Thymus (tissue), 11 donors: ENCODE measurements at regions not wholly inside any gene's neighbourhood (a gene's known extent, or its start where the extent isn't known, plus 50 kb on each side); places are given as distances from the start of the nearest gene placed in this dataset.

Source experiments
- DNase-seq, 9 donors: peaks; one replicate each; pipeline ENCODE4 v3.0.0-alpha.2; 2013; ENCODE audit warnings: low spot score in 9 of 9, low read depth in 6 of 9, missing footprints in 1 of 9
- H3K27ac ChIP-seq, 2 donors: one replicate each; pipeline ENCODE4 v1.5.1; 2013; ENCODE audit warnings: control low read depth in 1 of 2, low read depth in 1 of 2, low read length in 1 of 2, mild to moderate bottlenecking in 1 of 2, moderate library complexity in 1 of 2
- H3K27me3 ChIP-seq, 2 donors: one replicate each; pipeline ENCODE4 v1.5.1; 2013; ENCODE audit warnings: low read length in 1 of 2; ENCODE audit not compliant: control insufficient read depth in 2 of 2, insufficient read depth in 1 of 2
- H3K36me3 ChIP-seq, 2 donors: one replicate each; pipeline ENCODE4 v1.5.1; 2013; ENCODE audit warnings: low read length in 1 of 2, mild to moderate bottlenecking in 1 of 2, moderate library complexity in 1 of 2; ENCODE audit not compliant: control insufficient read depth in 2 of 2, insufficient read depth in 2 of 2
- H3K4me1 ChIP-seq, 2 donors: one replicate each; pipeline ENCODE4 v1.5.1; 2013; ENCODE audit warnings: low read length in 2 of 2; ENCODE audit not compliant: control insufficient read depth in 2 of 2, insufficient read depth in 2 of 2
- H3K4me3 ChIP-seq, 2 donors: one replicate each; pipeline ENCODE4 v1.5.1; 2013; ENCODE audit warnings: low read length in 2 of 2, control low read depth in 1 of 2, mild to moderate bottlenecking in 1 of 2
- H3K9me3 ChIP-seq, 2 donors: one replicate each; pipeline ENCODE4 v1.5.1; 2013; ENCODE audit warnings: low read length in 1 of 2, mild to moderate bottlenecking in 1 of 2; ENCODE audit not compliant: control insufficient read depth in 2 of 2, insufficient read depth in 1 of 2
- WGBS: extraction: QIAGEN DNeasy Blood & Tissue Kit; methylation state at CpG from one replicate; pipeline ENCODE4 v1.1.7; 2013; 5-methylcytosine and 5-hydroxymethylcytosine counted together
- donor health status: healthy.

DNA sequence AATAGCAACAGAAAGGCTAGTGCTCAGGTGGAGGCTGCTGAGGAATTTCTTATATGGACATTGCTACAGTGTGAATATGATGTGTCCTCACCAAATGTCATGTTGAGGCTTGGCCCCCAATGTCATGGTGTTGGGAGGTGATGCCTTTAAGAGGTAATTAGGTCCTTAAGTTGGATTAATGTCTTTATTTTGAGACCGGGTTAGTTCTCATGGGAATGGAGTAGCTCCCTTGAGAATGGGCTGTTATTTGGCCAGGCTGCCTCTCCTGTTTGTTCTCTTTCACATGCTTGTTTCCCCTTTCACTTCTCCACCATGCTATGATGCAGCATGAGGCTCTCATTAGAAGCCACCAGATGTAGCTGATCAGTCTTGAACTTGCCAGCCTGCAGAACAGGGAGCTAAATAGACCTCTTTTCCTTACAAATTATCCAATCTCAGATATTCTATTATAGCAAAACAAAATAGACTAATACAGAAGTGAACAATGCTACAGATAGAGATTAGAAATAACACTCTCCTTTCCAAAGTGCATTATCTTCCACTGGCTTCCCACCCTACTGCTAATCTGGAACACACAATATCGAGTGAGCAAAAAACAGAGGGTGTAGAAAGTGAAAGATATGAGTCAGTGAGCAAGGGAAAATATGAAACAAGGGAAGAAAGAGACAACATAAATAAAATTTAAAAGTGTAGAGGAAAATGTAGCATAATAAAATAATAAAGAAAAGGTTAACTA is 160.2 kb downstream of the NTMT2 start:
- Histone ChIP-seq H3K4me1 (no peaks in the 10 kb centered on the region), H3K27me3 (no peaks in the 10 kb centered on the region), H3K4me3 (no peak overlapping the region), H3K36me3 (no peaks in the 10 kb centered on the region), H3K9me3 (no peaks in the 10 kb centered on the region), H3K27ac (no peak overlapping the region)
- WGBS, result 84% methylated on average over 2 of the region's 2 CpGs
- DNase-seq, result no peak

GRCh38 chr1:170306513-170306910 is 160.8 kb downstream of the NTMT2 start:
- no peak for DNase-seq
- Histone ChIP-seq H3K9me3 (no peaks in the 10 kb centered on the region), H3K36me3 (no peaks in the 10 kb centered on the region)

DNA sequence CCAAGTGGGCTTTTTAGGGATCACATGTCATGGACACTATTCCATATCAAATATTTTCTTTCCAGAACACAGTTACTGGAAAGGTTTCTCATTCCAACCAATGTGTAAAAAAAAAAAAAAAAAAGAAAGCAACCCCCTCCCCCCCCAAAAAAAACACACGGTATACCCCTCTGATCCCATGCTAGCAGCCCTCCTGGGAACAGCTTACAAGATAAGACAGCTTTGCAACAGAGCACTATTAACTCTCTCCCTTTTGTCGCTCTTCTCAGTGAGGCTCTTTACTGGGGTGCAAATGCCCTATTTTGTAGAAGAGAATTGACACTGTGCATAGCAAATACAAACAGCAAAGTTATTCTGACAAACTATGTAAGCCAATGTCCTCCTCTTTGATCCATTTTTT is 161.2 kb downstream of the NTMT2 start:
- H3K36me3 ChIP-seq, result no peaks in the 10 kb centered on the region
- no peaks in the 10 kb centered on the region for H3K9me3 ChIP-seq
- H3K27me3 ChIP-seq, result no peaks in the 10 kb centered on the region
- WGBS, result 68% methylated on average over 2 of the region's 2 CpGs
- no peak overlapping the region for H3K4me3 ChIP-seq
- no peak overlapping the region for H3K27ac ChIP-seq
- no peak for DNase-seq
- H3K4me1 ChIP-seq, result no peaks in the 10 kb centered on the region

More at GRCh38 chr1:170306513-170306910, 160.8 kb downstream of the NTMT2 start:
- no peaks in the 10 kb centered on the region for H3K27me3 ChIP-seq
- H3K27ac ChIP-seq, result no peak overlapping the region
- no peak overlapping the region for H3K4me3 ChIP-seq
- H3K4me1 ChIP-seq, result no peaks in the 10 kb centered on the region

DNA sequence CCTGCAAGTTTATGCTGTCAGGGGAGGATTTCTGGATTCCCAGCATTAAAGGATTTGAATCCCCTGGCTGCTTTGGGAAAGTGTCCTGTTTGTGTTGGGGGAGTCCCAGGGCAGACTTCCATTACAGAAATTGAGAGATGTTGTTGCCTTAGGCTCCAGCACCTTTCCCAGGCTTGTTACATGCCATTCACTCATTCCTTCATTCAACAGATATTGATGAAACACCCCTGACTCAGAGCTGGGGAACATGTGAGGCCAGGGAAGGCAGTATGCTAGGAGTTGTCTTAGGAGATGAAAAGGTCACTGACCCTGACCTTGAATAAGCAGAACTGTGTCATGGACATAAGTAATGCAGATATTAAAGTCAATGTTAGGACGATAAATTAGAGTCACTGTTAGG is 161.7 kb downstream of the NTMT2 start:
- H3K4me1 ChIP-seq, result no peaks in the 10 kb centered on the region
- H3K27ac ChIP-seq, result no peak overlapping the region
- WGBS, result 97% methylated on average over 1 of the region's 1 CpG
- no peak overlapping the region for H3K4me3 ChIP-seq
- H3K36me3 ChIP-seq, result no peaks in the 10 kb centered on the region
- no peaks in the 10 kb centered on the region for H3K9me3 ChIP-seq
- no peak for DNase-seq
- no peaks in the 10 kb centered on the region for H3K27me3 ChIP-seq

- Histone ChIP-seq H3K4me1 (no peaks in the 10 kb centered on the region), H3K9me3 (no peaks in the 10 kb centered on the region), H3K27me3 (no peaks in the 10 kb centered on the region), H3K27ac (no peak overlapping the region), H3K36me3 (no peaks in the 10 kb centered on the region), H3K4me3 (no peak overlapping the region)
- no peak for DNase-seq
- WGBS, result 93% methylated on average over 10 of the region's 10 CpGs
Measured at GRCh38 chr1:170309389-170310013, 163.7 kb downstream of the NTMT2 start.

GRCh38 chr1:170310014-170310405 is 164.3 kb downstream of the NTMT2 start:
- no peak overlapping the region for H3K27ac ChIP-seq
- H3K36me3 ChIP-seq, result no peaks in the 10 kb centered on the region
- H3K9me3 ChIP-seq, result no peaks in the 10 kb centered on the region
- no peak overlapping the region for H3K4me3 ChIP-seq
- no peaks in the 10 kb centered on the region for H3K27me3 ChIP-seq
- H3K4me1 ChIP-seq, result no peaks in the 10 kb centered on the region
- WGBS, result 93% methylated on average over 1 of the region's 1 CpG
- no peak for DNase-seq

GRCh38 chr1:170310951-170311350 is 165.2 kb downstream of the NTMT2 start:
- no peak for DNase-seq
- no peaks in the 10 kb centered on the region for H3K27me3 ChIP-seq

DNA sequence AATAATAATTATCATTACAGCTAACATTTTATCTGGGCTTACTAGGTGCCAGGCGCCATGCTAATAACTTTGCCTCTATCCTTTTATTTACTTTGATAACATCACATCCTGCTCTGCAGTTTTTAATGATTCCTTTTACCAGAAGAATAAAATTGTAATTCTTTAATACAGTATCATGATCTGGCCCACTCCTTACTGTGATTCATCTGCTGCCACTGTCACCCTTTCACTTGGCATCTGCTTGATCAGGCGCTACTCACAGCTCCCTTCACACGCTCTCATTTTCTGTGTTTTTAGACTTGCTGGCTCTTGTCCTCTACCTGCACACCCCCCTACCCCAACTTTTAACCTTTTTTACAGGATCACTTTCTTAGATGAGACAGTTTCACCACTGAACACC is 167.5 kb downstream of the NTMT2 start:
- DNase-seq, result no peak
- no peaks in the 10 kb centered on the region for H3K4me1 ChIP-seq
- H3K27ac ChIP-seq, result no peak overlapping the region
- H3K9me3 ChIP-seq, result no peaks in the 10 kb centered on the region
- 98% methylated on average over 3 of the region's 3 CpGs for WGBS
- H3K36me3 ChIP-seq, result no peaks in the 10 kb centered on the region
- no peaks in the 10 kb centered on the region for H3K27me3 ChIP-seq
- no peak overlapping the region for H3K4me3 ChIP-seq

More at GRCh38 chr1:170310951-170311350, 165.2 kb downstream of the NTMT2 start:
- 88% methylated on average over 1 of the region's 1 CpG for WGBS
- Histone ChIP-seq H3K27ac (no peak overlapping the region), H3K36me3 (no peaks in the 10 kb centered on the region), H3K4me1 (no peaks in the 10 kb centered on the region), H3K4me3 (no peak overlapping the region), H3K9me3 (no peaks in the 10 kb centered on the region)

DNA sequence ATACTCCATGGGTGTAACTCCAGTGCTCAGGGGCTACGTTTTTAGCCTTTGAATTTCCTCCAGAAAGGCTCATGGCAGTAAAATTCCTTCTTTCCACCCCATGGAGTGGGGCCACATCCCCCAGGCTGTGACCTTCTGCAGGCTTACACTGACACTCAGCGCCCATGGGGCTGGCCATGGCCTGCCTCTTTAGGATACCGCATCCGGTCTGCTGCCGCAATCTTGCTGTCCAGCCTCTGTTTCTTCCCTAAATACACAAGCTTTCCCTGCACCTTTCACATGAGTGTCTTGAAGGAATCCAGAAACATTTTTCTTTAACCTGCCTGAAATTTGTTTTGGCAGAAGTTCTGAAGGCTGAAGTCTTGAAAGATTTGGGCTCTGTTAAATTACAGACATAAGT is 170.5 kb downstream of the NTMT2 start:
- H3K36me3 ChIP-seq, result no peaks in the 10 kb centered on the region
- DNase-seq, result no peak
- no peaks in the 10 kb centered on the region for H3K9me3 ChIP-seq
- 85% methylated on average over 5 of the region's 5 CpGs for WGBS
- no peak overlapping the region for H3K4me3 ChIP-seq
- no peaks in the 10 kb centered on the region for H3K4me1 ChIP-seq
- H3K27ac ChIP-seq, result no peak overlapping the region
- no peaks in the 10 kb centered on the region for H3K27me3 ChIP-seq
